GM12891 (cell line): ENCODE measurements at regions not wholly inside any gene's neighbourhood (a gene's known extent, or its start where the extent isn't known, plus 50 kb on each side); places are given as distances from the start of the nearest gene placed in this dataset.

Experiments
- PAX5 ChIP-seq: IDR thresholded peaks from 2 replicates; pipeline ENCODE4 v1.6.1; 2011; ENCODE audit warnings: low read length, moderate library complexity, mild to moderate bottlenecking; ENCODE audit not compliant: insufficient read depth, severe bottlenecking
- POLR2A ChIP-seq: IDR thresholded peaks from 2 replicates; pipeline ENCODE4 v1.6.1; 2011; ENCODE audit warnings: low read depth, low read length, control low read depth
- POLR2AphosphoS5 ChIP-seq: IDR thresholded peaks from 2 replicates; pipeline ENCODE4 v1.6.1; 2011; ENCODE audit warnings: low read depth, low read length, control low read depth
- POU2F2 ChIP-seq: IDR thresholded peaks from 2 replicates; pipeline ENCODE4 v1.6.1; 2011; ENCODE audit warnings: low read depth, mild to moderate bottlenecking, control low read depth, low read length, moderate library complexity
- SPI1 ChIP-seq: IDR thresholded peaks from 2 replicates; pipeline ENCODE4 v1.6.1; 2011; ENCODE audit warnings: low read depth, low read length, control low read depth
- TAF1 ChIP-seq: IDR thresholded peaks from 2 replicates; pipeline ENCODE4 v1.6.1; 2011; ENCODE audit warnings: low read depth, low read length, control low read depth

- no peak for TF ChIP-seq POLR2AphosphoS5
- no peak for TF ChIP-seq TAF1
- no peak for TF ChIP-seq POLR2A
- no peak for TF ChIP-seq POU2F2
- TF ChIP-seq SPI1, result no peak
- TF ChIP-seq PAX5, result no peak
Observed at GRCh38 chr6:15892369-15892768, 229.5 kb upstream of the DTNBP1 start.
